IPS DF 4.7 (cell line): ENCODE measurements at regions not wholly inside any gene's neighbourhood (a gene's known extent, or its start where the extent isn't known, plus 50 kb on each side); places are given as distances from the start of the nearest gene placed in this dataset.

ENCODE experiments used
- DNase-seq: peaks from one replicate; pipeline ENCODE4 v3.0.0-alpha.2; 2013; ENCODE audit warnings: low spot score; ENCODE audit errors: extremely low read depth

GRCh38 chr7:156487811-156488533 is 152.6 kb upstream of the RNF32 start:
- DNase-seq = no peak

GRCh38 chr7:156480671-156481070 is 159.9 kb upstream of the RNF32 start:
- DNase-seq = no peak

- no peak for DNase-seq
Measured at GRCh38 chr7:156479596-156479995, 161.0 kb upstream of the RNF32 start.

- DNase-seq = no peak
Measured at GRCh38 chr7:156478486-156478885, 162.1 kb upstream of the RNF32 start.

GRCh38 chr7:156475666-156476065 is 164.9 kb upstream of the RNF32 start:
- no peak for DNase-seq

- DNase-seq = no peak
Measured at GRCh38 chr7:156475179-156475578, 165.4 kb upstream of the RNF32 start.

- no peak for DNase-seq
Measured at GRCh38 chr7:156474241-156474743, 166.3 kb upstream of the RNF32 start.

- DNase-seq = peak; percentile 19
Measured at GRCh38 chr7:156473476-156474240, 166.9 kb upstream of the RNF32 start.

GRCh38 chr7:156472267-156472666 is 168.3 kb upstream of the RNF32 start:
- DNase-seq = no peak

GRCh38 chr7:156470399-156471320 is 169.9 kb upstream of the RNF32 start:
- DNase-seq = no peak

- DNase-seq = no peak
Measured at GRCh38 chr7:156466955-156467625, 173.5 kb upstream of the RNF32 start.

GRCh38 chr7:156466272-156466671 is 174.3 kb upstream of the RNF32 start:
- no peak for DNase-seq

GRCh38 chr7:156465186-156465585 is 175.4 kb upstream of the RNF32 start:
- DNase-seq = no peak

GRCh38 chr7:156464339-156464738 is 176.2 kb upstream of the RNF32 start:
- DNase-seq = no peak

- no peak for DNase-seq
Measured at GRCh38 chr7:156463280-156463679, 177.3 kb upstream of the RNF32 start.

GRCh38 chr7:156461881-156462665 is 178.5 kb upstream of the RNF32 start:
- DNase-seq = no peak

GRCh38 chr7:156460858-156461627 is 179.5 kb upstream of the RNF32 start:
- no peak for DNase-seq

- DNase-seq = no peak
Measured at GRCh38 chr7:156459582-156459981, 181.0 kb upstream of the RNF32 start.

- DNase-seq = no peak
Measured at GRCh38 chr7:156459067-156459466, 181.5 kb upstream of the RNF32 start.
